ENCODE measurements at regions not wholly inside any gene's neighbourhood (a gene's known extent, or its start where the extent isn't known, plus 50 kb on each side); places are given as distances from the start of the nearest gene placed in this dataset.
A peak's percentile ranks its signal among the peaks of the same experiment; 100 is the strongest.

DNA sequence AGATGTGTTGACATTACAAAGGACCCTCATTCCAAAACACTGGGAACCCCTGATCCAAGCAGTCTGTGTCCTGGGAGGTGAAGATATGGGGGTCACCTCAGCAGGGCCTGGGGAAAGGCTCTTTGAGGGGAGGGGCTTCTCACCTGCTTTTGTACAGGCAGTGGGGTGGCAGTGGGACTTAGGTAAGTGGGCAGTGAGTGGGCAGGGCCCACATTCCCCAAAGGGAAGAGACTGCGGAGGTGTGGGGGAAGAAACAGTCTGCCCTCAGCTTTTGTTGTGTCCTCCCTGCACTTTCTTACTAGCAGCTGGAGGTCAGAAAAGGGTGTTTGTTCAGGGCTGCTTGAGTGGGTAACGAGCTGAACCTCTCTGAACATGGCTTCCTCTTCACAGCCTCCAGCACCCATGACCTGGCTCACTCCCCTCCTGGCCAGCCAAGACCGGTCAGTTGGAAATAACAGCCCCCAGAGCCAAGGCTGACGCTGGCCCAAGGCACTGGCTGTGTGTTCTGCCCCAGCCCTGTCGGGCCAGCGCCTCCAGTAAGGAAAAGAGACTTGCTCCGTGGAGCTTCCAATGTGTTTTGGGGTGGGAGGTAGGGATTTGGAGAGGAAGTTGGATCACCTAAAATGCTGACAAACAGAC lies 173.5 kb downstream of the PSMG1 start:
- Mint-ChIP-seq H3K9me3 (ENCODE audit: unreplicated experiment) (no peaks in the 10 kb centered on the region), H3K27me3 (ENCODE audit: unreplicated experiment) (no peaks in the 10 kb centered on the region), H3K36me3 (ENCODE audit: low read depth, unreplicated experiment) (no peaks in the 10 kb centered on the region), H3K4me3 (ENCODE audit: unreplicated experiment) (no peak overlapping the region), H3K27ac (ENCODE audit: unreplicated experiment) (no peak overlapping the region), H3K4me1 (ENCODE audit: unreplicated experiment) (peaks cover 39% of the 10 kb centered on the region)
- no peak for TF ChIP-seq CTCF (IDR thresholded peaks at IDR 0.05; ENCODE audit: unreplicated experiment)
- DNase-seq (ENCODE audit: low spot score): no peak

DNA sequence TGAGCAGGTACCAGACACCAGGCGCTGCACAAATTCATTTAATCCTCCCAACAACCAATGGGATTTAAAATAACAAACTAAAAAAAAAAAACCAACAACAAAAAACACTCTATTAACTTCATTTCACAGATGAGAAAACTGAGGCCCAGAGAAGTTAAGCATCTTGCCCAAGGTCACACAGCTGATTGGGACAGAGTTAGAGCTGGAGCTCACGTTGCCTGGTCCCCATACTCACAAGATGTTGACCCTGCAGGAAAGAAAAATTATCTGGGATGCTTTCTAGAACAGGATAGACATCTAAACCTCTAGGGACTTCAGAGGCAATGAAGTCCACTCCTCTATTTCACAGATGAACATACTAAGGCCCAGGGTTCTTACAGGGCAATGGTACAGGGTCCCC lies 175.3 kb downstream of the PSMG1 start:
- no peak overlapping the region for H3K4me3 Mint-ChIP-seq (ENCODE audit: unreplicated experiment)

DNA sequence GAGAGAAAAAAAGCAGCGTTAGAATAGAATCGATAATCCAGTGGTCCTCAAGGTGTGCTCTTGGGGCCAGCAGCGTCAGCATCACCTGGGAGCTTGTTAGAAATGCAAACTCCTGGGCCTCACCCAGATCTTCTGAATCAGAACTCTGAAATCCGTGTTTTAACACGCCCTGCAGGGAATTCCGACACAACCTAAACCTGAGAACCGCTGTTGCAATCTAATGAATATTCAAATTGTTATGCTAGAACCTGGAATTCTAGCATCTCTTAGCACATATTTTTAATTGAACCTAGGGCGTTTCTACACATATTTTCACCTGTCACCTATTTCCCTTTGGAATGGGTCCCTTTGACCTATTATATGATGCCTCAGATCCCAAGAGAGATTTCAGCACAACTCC lies 175.7 kb downstream of the PSMG1 start:
- no peak overlapping the region for H3K27ac Mint-ChIP-seq (ENCODE audit: unreplicated experiment)
- H3K27me3 Mint-ChIP-seq (ENCODE audit: unreplicated experiment): peaks cover 3% of the 10 kb centered on the region
- no peak overlapping the region for H3K4me3 Mint-ChIP-seq (ENCODE audit: unreplicated experiment)
- no peak for TF ChIP-seq CTCF (IDR thresholded peaks at IDR 0.05; ENCODE audit: unreplicated experiment)
- H3K9me3 Mint-ChIP-seq (ENCODE audit: unreplicated experiment): no peaks in the 10 kb centered on the region
- H3K4me1 Mint-ChIP-seq (ENCODE audit: unreplicated experiment): peaks cover 58% of the 10 kb centered on the region
- DNase-seq (ENCODE audit: low spot score): no peak
- H3K36me3 Mint-ChIP-seq (ENCODE audit: low read depth, unreplicated experiment): no peaks in the 10 kb centered on the region

More for the DNA sequence above, 175.3 kb downstream of the PSMG1 start:
- Mint-ChIP-seq H3K27me3 (ENCODE audit: unreplicated experiment) (peaks cover 3% of the 10 kb centered on the region), H3K36me3 (ENCODE audit: low read depth, unreplicated experiment) (no peaks in the 10 kb centered on the region), H3K9me3 (ENCODE audit: unreplicated experiment) (no peaks in the 10 kb centered on the region), H3K27ac (ENCODE audit: unreplicated experiment) (no peak overlapping the region), H3K4me1 (ENCODE audit: unreplicated experiment) (peaks cover 55% of the 10 kb centered on the region)
- no peak for TF ChIP-seq CTCF (IDR thresholded peaks at IDR 0.05; ENCODE audit: unreplicated experiment)
- no peak for DNase-seq (ENCODE audit: low spot score)

DNA sequence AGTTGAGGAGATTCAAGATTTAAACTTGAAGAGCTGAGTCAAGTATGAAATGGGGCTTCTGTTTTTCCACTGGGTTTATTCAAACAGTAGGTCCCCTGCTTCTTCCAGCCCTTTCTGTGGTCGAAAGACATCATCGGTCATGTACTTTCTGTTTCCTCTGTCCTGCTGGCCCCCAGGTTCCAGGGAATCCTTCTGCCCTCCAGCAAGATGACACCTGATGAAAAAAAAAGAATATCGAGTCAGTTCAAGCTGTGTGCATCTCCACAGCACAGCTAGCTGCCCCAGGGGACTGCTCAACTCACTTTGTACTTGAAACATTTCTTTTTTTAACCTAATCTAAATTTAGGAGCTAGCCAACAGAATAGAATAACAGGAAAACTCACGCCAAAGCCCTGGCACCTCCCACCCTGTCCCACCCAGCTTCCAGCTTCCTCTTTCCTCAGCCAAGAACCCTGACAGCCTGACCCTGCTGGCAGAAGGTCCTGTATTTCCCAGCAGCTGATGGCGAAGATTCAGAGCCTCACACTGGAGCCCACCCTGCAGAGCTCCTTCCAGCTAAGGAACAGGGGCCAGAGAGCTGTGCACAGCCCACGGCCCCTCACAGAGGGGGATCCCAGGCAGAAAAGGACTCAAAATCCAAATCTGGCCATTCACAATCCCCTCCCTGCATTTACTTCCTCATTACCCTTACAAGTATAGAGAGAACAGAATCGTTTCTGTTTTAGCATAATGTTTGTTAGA lies 176.5 kb downstream of the PSMG1 start:
- Mint-ChIP-seq H3K4me3 (ENCODE audit: unreplicated experiment) (no peak overlapping the region), H3K36me3 (ENCODE audit: low read depth, unreplicated experiment) (no peaks in the 10 kb centered on the region), H3K27ac (ENCODE audit: unreplicated experiment) (peak overlapping the region; percentile 75), H3K27me3 (ENCODE audit: unreplicated experiment) (peaks cover 3% of the 10 kb centered on the region), H3K9me3 (ENCODE audit: unreplicated experiment) (no peaks in the 10 kb centered on the region), H3K4me1 (ENCODE audit: unreplicated experiment) (peaks cover 64% of the 10 kb centered on the region)
- TF ChIP-seq CTCF (IDR thresholded peaks at IDR 0.05; ENCODE audit: unreplicated experiment): no peak
- DNase-seq (ENCODE audit: low spot score): no peak

GRCh38 chr21:39005502-39005787 lies 177.8 kb downstream of the PSMG1 start:
- Mint-ChIP-seq H3K36me3 (ENCODE audit: low read depth, unreplicated experiment) (no peaks in the 10 kb centered on the region), H3K27me3 (ENCODE audit: unreplicated experiment) (peaks cover 3% of the 10 kb centered on the region), H3K4me1 (ENCODE audit: unreplicated experiment) (peaks cover 67% of the 10 kb centered on the region), H3K4me3 (ENCODE audit: unreplicated experiment) (no peak overlapping the region), H3K27ac (ENCODE audit: unreplicated experiment) (peak overlapping the region; percentile 64), H3K9me3 (ENCODE audit: unreplicated experiment) (no peaks in the 10 kb centered on the region)
- no peak for DNase-seq (ENCODE audit: low spot score)
- TF ChIP-seq CTCF (IDR thresholded peaks at IDR 0.05; ENCODE audit: unreplicated experiment): no peak
